PFSK-1 (cell line): ENCODE measurements at regions not wholly inside any gene's neighbourhood (a gene's known extent, or its start where the extent isn't known, plus 50 kb on each side); places are given as distances from the start of the nearest gene placed in this dataset.

Experiments used
- POLR2AphosphoS5 ChIP-seq: IDR thresholded peaks from 2 replicates; pipeline ENCODE4 v1.6.1; 2012; ENCODE audit warnings: low read depth, mild to moderate bottlenecking, control low read depth, low read length, moderate library complexity
- REST ChIP-seq, 2 experiments: IDR thresholded peaks; 2 replicates each; pipeline versions ENCODE4 v1.6.1 to v1.8.0; 2011 to 2012; ENCODE audit warnings: low read depth in 2 of 2, low read length in 2 of 2, control low read depth in 1 of 2, inconsistent platforms in 1 of 2, mild to moderate bottlenecking in 1 of 2, moderate library complexity in 1 of 2; ENCODE audit not compliant: insufficient read depth in 1 of 2
- TAF1 ChIP-seq: IDR thresholded peaks from 2 replicates; pipeline ENCODE4 v1.6.1; 2012; ENCODE audit warnings: low read length, control low read depth, borderline replicate concordance; ENCODE audit not compliant: insufficient read depth

- TF ChIP-seq POLR2AphosphoS5 = no peak
- no peak for TF ChIP-seq REST (IDR thresholded peaks at IDR 0.05; ENCODE audit: insufficient read depth in 1 of 2, low read depth in 2 of 2, low read length in 2 of 2)
- TF ChIP-seq TAF1 = no peak
Measured at GRCh38 chr4:28481565-28481964, 1620.9 kb downstream of the STIM2 start.
